Loucy (cell line): ENCODE measurements at regions not wholly inside any gene's neighbourhood (a gene's known extent, or its start where the extent isn't known, plus 50 kb on each side); places are given as distances from the start of the nearest gene placed in this dataset.

Experiments
- CTCF ChIP-seq: fragments of 200-600 bp; sonication (generic); conservative IDR thresholded peaks from 2 replicates; pipeline ENCODE4 v1.5.1; 2014; ENCODE audit warnings: mild to moderate bottlenecking, antibody characterized with exemption, low read length
- EZH2phosphoT487 ChIP-seq: fragments of 200-600 bp; IDR thresholded peaks from 2 replicates; pipeline ENCODE4 v1.6.1; 2018; ENCODE audit warnings: antibody characterized with exemption, mild to moderate bottlenecking, moderate library complexity, borderline replicate concordance

- TF ChIP-seq CTCF (no peak), EZH2phosphoT487 (no peak)
These were observed 342.2 kb upstream of the NT5E start for GRCh38 chr6:85107701-85108100.
